B cell (primary cell): ENCODE measurements at regions not wholly inside any gene's neighbourhood (a gene's known extent, or its start where the extent isn't known, plus 50 kb on each side); places are given as distances from the start of the nearest gene placed in this dataset.

ENCODE experiments used
- ATAC-seq: fragments of 200-7000 bp; cut with Tn5 transposase; one replicate; pipeline ENCODE4 v1.10.0; 2021; ENCODE audit warnings: low read depth, mild to moderate bottlenecking, moderate number of reproducible peaks, moderate library complexity
- CTCF ChIA-PET: fragments of 350-600 bp; sonication (Branson Sonifier 250); formaldehyde crosslinking; loops from one replicate; lab custom pipeline; 2021; ENCODE audit warnings: antibody characterized with exemption, inconsistent platforms; lab: Charles Lee
- POLR2A ChIA-PET: fragments of 350-600 bp; sonication (Branson Sonifier 250); formaldehyde crosslinking; loops from one replicate; lab custom pipeline; 2021; ENCODE audit warnings: antibody characterized with exemption; lab: Charles Lee
- DNase-seq: peaks from one replicate; pipeline ENCODE4 v3.0.0; 2013
- H2AFZ ChIP-seq: 2 replicates; pipeline ENCODE4 v1.6.1; 2012; ENCODE audit warnings: mild to moderate bottlenecking, low read depth, low read length; ENCODE audit not compliant: insufficient read depth, poor library complexity, severe bottlenecking
- H3K27ac ChIP-seq, 2 donors: 1 replicate in 1 of 2; 2 replicates in 1 of 2; pipeline ENCODE4 v1.5.1; 2012 to 2013; ENCODE audit warnings: low read length in 2 of 2, mild to moderate bottlenecking in 2 of 2, moderate library complexity in 1 of 2
- H3K27me3 ChIP-seq, 4 experiments: fragments of 200-600 bp in 1 of 4; sonication (generic) in 1 of 4; replicated peaks in 1 of 4; 1 replicate in 2 of 4; 2 replicates in 2 of 4; pipeline versions ENCODE4 v1.6.1 to v1.7.0; 2013 to 2016; ENCODE audit warnings: low read length in 3 of 4, mild to moderate bottlenecking in 2 of 4, mixed read lengths in 1 of 4, moderate library complexity in 1 of 4; ENCODE audit not compliant: insufficient read depth in 4 of 4, control insufficient read depth in 3 of 4; ENCODE audit errors: control extremely low read depth in 1 of 4
- H3K36me3 ChIP-seq, 2 experiments: replicated peaks in 1 of 2; 1 replicate in 1 of 2; 2 replicates in 1 of 2; pipeline versions ENCODE4 v1.6.1 to v1.7.1; 2013; ENCODE audit warnings: low read length in 1 of 2; ENCODE audit not compliant: insufficient read depth in 2 of 2, control insufficient read depth in 1 of 2; ENCODE audit errors: control extremely low read depth in 1 of 2, extremely low read depth in 1 of 2
- H3K4me1 ChIP-seq, 2 donors: fragments of 200-600 bp in 1 of 2; sonication (generic) in 1 of 2; 1 replicate in 1 of 2; 2 replicates in 1 of 2; pipeline versions ENCODE4 v1.5.1 to v1.6.1; 2013 to 2017; ENCODE audit warnings: low read length in 2 of 2; ENCODE audit not compliant: control insufficient read depth in 2 of 2, insufficient read depth in 2 of 2
- H3K4me2 ChIP-seq: replicated peaks from 2 replicates; pipeline ENCODE3; 2012; ENCODE audit warnings: mild to moderate bottlenecking, low read depth, low read length; ENCODE audit not compliant: poor library complexity, severe bottlenecking
- H3K4me3 ChIP-seq, 5 experiments: fragments of 200-600 bp in 1 of 5; sonication (generic) in 1 of 5; 1 replicate in 3 of 5; 2 replicates in 2 of 5; pipeline versions ENCODE4 v1.5.1 to v1.7.0; 2011 to 2016; ENCODE audit warnings: low read length in 4 of 5, mild to moderate bottlenecking in 4 of 5, low read depth in 2 of 5, control low read depth in 1 of 5, moderate library complexity in 1 of 5; ENCODE audit not compliant: insufficient read depth in 1 of 5; ENCODE audit errors: control extremely low read depth in 1 of 5, extremely low read depth in 1 of 5
- H3K79me2 ChIP-seq: fragments of 200-600 bp; sonication (generic); one replicate; pipeline ENCODE4 v1.6.0; 2016; ENCODE audit warnings: low read length; ENCODE audit not compliant: control insufficient read depth, insufficient read depth
- H3K9ac ChIP-seq: fragments of 200-600 bp; sonication (generic); 2 replicates; pipeline ENCODE4 v1.6.1; 2017; ENCODE audit warnings: mild to moderate bottlenecking, low read length, moderate library complexity
- H3K9me3 ChIP-seq, 3 donors: one replicate each; pipeline versions ENCODE4 v1.6.1 to v1.7.1; 2013; ENCODE audit warnings: low read length in 2 of 3; ENCODE audit not compliant: control insufficient read depth in 2 of 3, insufficient read depth in 1 of 3; ENCODE audit errors: control extremely low read depth in 1 of 3
- H4K20me1 ChIP-seq: 2 replicates; pipeline ENCODE4 v1.6.0; 2012; ENCODE audit warnings: mild to moderate bottlenecking, low read length; ENCODE audit not compliant: insufficient read depth, control insufficient read depth, poor library complexity, severe bottlenecking
- H3K27ac Mint-ChIP-seq: one replicate; pipeline ENCODE4 v1.8.0; 2021; ENCODE audit warnings: mixed read lengths
- H3K27me3 Mint-ChIP-seq: one replicate; pipeline ENCODE4 v1.8.0; 2021; ENCODE audit warnings: mixed read lengths
- H3K4me1 Mint-ChIP-seq: one replicate; pipeline ENCODE4 v1.8.0; 2021; ENCODE audit warnings: mixed read lengths
- H3K4me3 Mint-ChIP-seq: one replicate; pipeline ENCODE4 v1.8.0; 2021; ENCODE audit warnings: mixed read lengths
- H3K9me3 Mint-ChIP-seq: one replicate; pipeline ENCODE4 v1.8.0; 2022; ENCODE audit warnings: mixed read lengths; ENCODE audit not compliant: insufficient read depth
- CTCF ChIP-seq: fragments of 200-600 bp; IDR thresholded peaks from one replicate; pipeline ENCODE4 v1.8.0; 2022; ENCODE audit warnings: antibody characterized with exemption, mild to moderate bottlenecking
- EZH2 ChIP-seq: IDR thresholded peaks from 2 replicates; pipeline ENCODE4 v1.6.1; 2012; ENCODE audit warnings: borderline replicate concordance, low read depth, mild to moderate bottlenecking, moderate library complexity, low read length; ENCODE audit not compliant: insufficient read depth, poor library complexity, severe bottlenecking
- WGBS: methylation state at CpG from one replicate; pipeline ENCODE4 v1.1.5; 2013; ENCODE audit warnings: missing lambda C conversion rate; ENCODE audit not compliant: insufficient coverage; 5-methylcytosine and 5-hydroxymethylcytosine counted together
- intact Hi-C: fragments of 100-400 bp; cut with micrococcal nuclease; formaldehyde crosslinking; loops from one replicate; pipeline ENCODE4 v1.10.0; 2022

GRCh38 chr6:19694697-19695096 lies 142.5 kb upstream of the ID4 start:
- TF ChIP-seq EZH2 = no peak
- no peak for TF ChIP-seq CTCF
- H3K9me3 Mint-ChIP-seq = no peaks in the 10 kb centered on the region
- no peaks in the 10 kb centered on the region for H3K4me1 Mint-ChIP-seq
- WGBS = no CpG with 5 or more reads among the region's 3 CpGs
- Histone ChIP-seq H2AFZ (no peak overlapping the region), H3K27me3 (peaks cover 0 to 4% (median 1%) of the 10 kb centered on the region in 4 experiments), H3K4me3 (no peak overlapping the region), H4K20me1 (no peaks in the 10 kb centered on the region), H3K4me1 (no peaks in the 10 kb centered on the region), H3K9ac (no peak overlapping the region), H3K9me3 (peaks cover 0 to 5% (median 0%) of the 10 kb centered on the region in 3 donors), H3K4me2 (no peak overlapping the region), H3K27ac (no peak overlapping the region), H3K79me2 (no peaks in the 10 kb centered on the region), H3K36me3 (no peaks in the 10 kb centered on the region)
- peaks cover 7% of the 10 kb centered on the region for H3K27me3 Mint-ChIP-seq
- ATAC-seq (no peak), DNase-seq (no peak)
- no peak overlapping the region for H3K4me3 Mint-ChIP-seq
- CTCF ChIA-PET = no interaction called here
- H3K27ac Mint-ChIP-seq = no peak overlapping the region
- intact Hi-C loops = no loop called here
- POLR2A ChIA-PET = no interaction called here

DNA sequence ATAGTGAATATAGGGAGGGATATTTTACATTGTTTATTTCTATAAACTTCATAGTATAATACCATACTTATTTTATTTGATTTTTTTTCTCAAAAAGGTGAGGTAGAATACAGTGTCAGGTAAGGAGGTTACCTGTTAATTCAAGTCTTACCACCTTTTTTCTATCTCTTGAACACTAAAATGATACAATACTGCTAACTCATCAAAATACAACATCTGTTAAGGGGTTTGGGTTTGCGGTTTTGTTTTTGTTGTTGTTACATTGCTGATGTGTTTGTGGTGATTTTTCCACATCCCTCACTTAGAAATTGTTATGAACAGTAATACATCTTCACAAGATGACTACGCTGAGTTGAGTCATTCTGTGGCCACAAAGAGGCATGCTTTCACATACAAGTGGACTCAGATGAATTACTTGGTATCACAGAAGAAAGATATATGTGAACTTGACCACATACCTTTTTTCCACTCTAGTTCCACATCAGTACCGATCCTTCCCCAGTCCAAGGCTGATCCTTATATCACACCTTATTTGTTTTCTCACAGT lies 139.4 kb upstream of the ID4 start:
- no peaks in the 10 kb centered on the region for H3K36me3 ChIP-seq
- H4K20me1 ChIP-seq = no peaks in the 10 kb centered on the region
- H3K27ac Mint-ChIP-seq = no peak overlapping the region
- H3K4me1 ChIP-seq = no peaks in the 10 kb centered on the region
- H3K9ac ChIP-seq = no peak overlapping the region
- no peak overlapping the region for H2AFZ ChIP-seq
- intact Hi-C loops = no loop called here
- DNase-seq = no peak
- no peaks in the 10 kb centered on the region for H3K4me1 Mint-ChIP-seq
- H3K27me3 Mint-ChIP-seq = no peaks in the 10 kb centered on the region
- no CpG with 5 or more reads among the region's 3 CpGs for WGBS
- H3K79me2 ChIP-seq = no peaks in the 10 kb centered on the region
- no peak for TF ChIP-seq EZH2
- no peak for TF ChIP-seq CTCF
- no peaks in the 10 kb centered on the region for H3K9me3 Mint-ChIP-seq
- H3K27ac ChIP-seq = no peak overlapping the region
- H3K27me3 ChIP-seq = no peaks in the 10 kb centered on the region
- H3K4me3 ChIP-seq = no peak overlapping the region
- ChIA-PET POLR2A (no interaction called here), CTCF (no interaction called here)
- H3K4me2 ChIP-seq = no peak overlapping the region
- H3K9me3 ChIP-seq = no peaks in the 10 kb centered on the region
- ATAC-seq = no peak
- no peak overlapping the region for H3K4me3 Mint-ChIP-seq
